MM.1S (cell line): ENCODE measurements at regions not wholly inside any gene's neighbourhood (a gene's known extent, or its start where the extent isn't known, plus 50 kb on each side); places are given as distances from the start of the nearest gene placed in this dataset.

ENCODE experiments used
- DNase-seq: peaks from one replicate; pipeline ENCODE4 v3.0.0-alpha.2; 2015
- H2AFZ ChIP-seq: fragments of 300-600 bp; sonication (generic); 2 replicates; pipeline ENCODE4 v1.6.0; 2016; ENCODE audit warnings: antibody characterized with exemption, low read length
- H3F3A ChIP-seq: fragments of 300-600 bp; sonication (generic); 2 replicates; pipeline ENCODE4 v1.6.1; 2016; ENCODE audit warnings: mild to moderate bottlenecking, antibody characterized with exemption, low read length, moderate library complexity, mixed read lengths; ENCODE audit not compliant: insufficient read depth
- H3K27ac ChIP-seq: fragments of 300-600 bp; sonication (generic); 2 replicates; pipeline ENCODE4 v1.5.1; 2016; ENCODE audit warnings: mild to moderate bottlenecking, low read length
- H3K27me3 ChIP-seq: fragments of 300-600 bp; sonication (generic); replicated peaks from 2 replicates; pipeline ENCODE4 v1.6.0; 2016; ENCODE audit warnings: low read length; ENCODE audit not compliant: insufficient read depth
- H3K36me3 ChIP-seq: fragments of 300-600 bp; sonication (generic); replicated peaks from 2 replicates; pipeline ENCODE4 v1.6.1; 2016; ENCODE audit warnings: mild to moderate bottlenecking, low read length, mixed read lengths; ENCODE audit not compliant: insufficient read depth
- H3K4me1 ChIP-seq: fragments of 300-600 bp; sonication (generic); 2 replicates; pipeline ENCODE4 v1.6.1; 2016; ENCODE audit warnings: low read length, mixed read lengths
- H3K4me2 ChIP-seq: fragments of 300-600 bp; sonication (generic); 2 replicates; pipeline ENCODE4 v1.6.0; 2016; ENCODE audit warnings: low read depth, low read length
- H3K4me3 ChIP-seq: fragments of 300-600 bp; sonication (generic); 2 replicates; pipeline ENCODE4 v1.5.1; 2016; ENCODE audit warnings: low read length, mixed read lengths
- H3K79me2 ChIP-seq: fragments of 300-600 bp; sonication (generic); 2 replicates; pipeline ENCODE4 v1.6.1; 2016; ENCODE audit warnings: mixed run types, low read length, mixed read lengths
- H3K9ac ChIP-seq: fragments of 300-600 bp; sonication (generic); 2 replicates; pipeline ENCODE4 v1.6.1; 2016; ENCODE audit warnings: low read length, mixed read lengths
- H3K9me2 ChIP-seq: fragments of 300-600 bp; sonication (generic); replicated peaks from 2 replicates; pipeline ENCODE4 v1.6.1; 2016; ENCODE audit warnings: mild to moderate bottlenecking, low read length, mixed read lengths; ENCODE audit not compliant: insufficient read depth
- H3K9me3 ChIP-seq: fragments of 300-600 bp; sonication (generic); replicated peaks from 2 replicates; pipeline ENCODE4 v1.6.1; 2016; ENCODE audit warnings: mild to moderate bottlenecking, low read length, mixed read lengths; ENCODE audit not compliant: insufficient read depth
- H4K20me1 ChIP-seq: fragments of 300-600 bp; sonication (generic); 2 replicates; pipeline ENCODE4 v1.6.1; 2016; ENCODE audit warnings: mild to moderate bottlenecking, low read length, moderate library complexity, mixed read lengths; ENCODE audit not compliant: insufficient read depth
- CTCF ChIP-seq: fragments of 300-600 bp; sonication (generic); IDR thresholded peaks from 2 replicates; pipeline ENCODE4 v1.5.1; 2016; ENCODE audit warnings: antibody characterized with exemption, low read length, mixed read lengths
- EZH2 ChIP-seq: fragments of 300-600 bp; sonication (generic); optimal IDR thresholded peaks from 2 replicates; pipeline ENCODE3; 2017; ENCODE audit warnings: low read depth, mild to moderate bottlenecking, antibody characterized with exemption, low read length, mixed read lengths
- EZH2phosphoT487 ChIP-seq: fragments of 300-600 bp; sonication (generic); IDR thresholded peaks from 2 replicates; pipeline ENCODE4 v1.6.1; 2018; ENCODE audit warnings: antibody characterized with exemption, low read length

GRCh38 chr2:18336975-18337374, 223.5 kb downstream of the RDH14 start:
- Histone ChIP-seq H3K4me1 (no peaks in the 10 kb centered on the region), H4K20me1 (no peaks in the 10 kb centered on the region), H3K27me3 (no peaks in the 10 kb centered on the region), H3F3A (no peaks in the 10 kb centered on the region), H2AFZ (no peak overlapping the region), H3K4me3 (no peak overlapping the region), H3K9me3 (no peaks in the 10 kb centered on the region), H3K27ac (no peak overlapping the region), H3K4me2 (no peak overlapping the region), H3K36me3 (no peaks in the 10 kb centered on the region), H3K9ac (no peak overlapping the region), H3K9me2 (no peaks in the 10 kb centered on the region), H3K79me2 (no peaks in the 10 kb centered on the region)
- DNase-seq: no peak
- no peak for TF ChIP-seq EZH2phosphoT487

GRCh38 chr2:18332477-18332876, 228.0 kb downstream of the RDH14 start:
- DNase-seq: no peak
- H4K20me1 ChIP-seq: no peaks in the 10 kb centered on the region
- H3K4me1 ChIP-seq: no peaks in the 10 kb centered on the region
- no peaks in the 10 kb centered on the region for H3K79me2 ChIP-seq
- TF ChIP-seq EZH2 (no peak), EZH2phosphoT487 (no peak), CTCF (no peak)
- no peaks in the 10 kb centered on the region for H3K9me2 ChIP-seq
- H3K27me3 ChIP-seq: no peaks in the 10 kb centered on the region
- H3K36me3 ChIP-seq: no peaks in the 10 kb centered on the region
- no peak overlapping the region for H2AFZ ChIP-seq
- H3K4me3 ChIP-seq: no peak overlapping the region
- H3F3A ChIP-seq: no peaks in the 10 kb centered on the region
- no peaks in the 10 kb centered on the region for H3K9me3 ChIP-seq
- no peak overlapping the region for H3K4me2 ChIP-seq
- H3K9ac ChIP-seq: no peak overlapping the region
- no peak overlapping the region for H3K27ac ChIP-seq

- H4K20me1 ChIP-seq: no peaks in the 10 kb centered on the region
- H3K9ac ChIP-seq: no peak overlapping the region
- H3K27ac ChIP-seq: no peak overlapping the region
- H3K4me2 ChIP-seq: no peak overlapping the region
- H3K27me3 ChIP-seq: no peaks in the 10 kb centered on the region
- no peak overlapping the region for H2AFZ ChIP-seq
- no peak overlapping the region for H3K4me3 ChIP-seq
- H3F3A ChIP-seq: no peaks in the 10 kb centered on the region
- no peaks in the 10 kb centered on the region for H3K9me3 ChIP-seq
- no peaks in the 10 kb centered on the region for H3K9me2 ChIP-seq
- no peak for DNase-seq
- H3K4me1 ChIP-seq: no peaks in the 10 kb centered on the region
- H3K36me3 ChIP-seq: no peaks in the 10 kb centered on the region
- no peaks in the 10 kb centered on the region for H3K79me2 ChIP-seq
- no peak for TF ChIP-seq EZH2phosphoT487
- TF ChIP-seq CTCF: no peak
- TF ChIP-seq EZH2: no peak
These were observed 235.3 kb downstream of the RDH14 start for GRCh38 chr2:18325118-18325517.

- Histone ChIP-seq H3K79me2 (no peaks in the 10 kb centered on the region), H3K4me1 (no peaks in the 10 kb centered on the region), H3K4me3 (no peak overlapping the region), H3K4me2 (no peak overlapping the region), H2AFZ (no peak overlapping the region), H3K27me3 (no peaks in the 10 kb centered on the region), H4K20me1 (no peaks in the 10 kb centered on the region), H3K9me3 (no peaks in the 10 kb centered on the region), H3K9me2 (no peaks in the 10 kb centered on the region), H3K36me3 (no peaks in the 10 kb centered on the region), H3K27ac (no peak overlapping the region), H3K9ac (no peak overlapping the region), H3F3A (no peaks in the 10 kb centered on the region)
- no peak for DNase-seq
- TF ChIP-seq EZH2: no peak
These were observed 240.5 kb downstream of the RDH14 start for GRCh38 chr2:18319987-18320386.
